ENCODE measurements at regions not wholly inside any gene's neighbourhood (a gene's known extent, or its start where the extent isn't known, plus 50 kb on each side); places are given as distances from the start of the nearest gene placed in this dataset.

DNA sequence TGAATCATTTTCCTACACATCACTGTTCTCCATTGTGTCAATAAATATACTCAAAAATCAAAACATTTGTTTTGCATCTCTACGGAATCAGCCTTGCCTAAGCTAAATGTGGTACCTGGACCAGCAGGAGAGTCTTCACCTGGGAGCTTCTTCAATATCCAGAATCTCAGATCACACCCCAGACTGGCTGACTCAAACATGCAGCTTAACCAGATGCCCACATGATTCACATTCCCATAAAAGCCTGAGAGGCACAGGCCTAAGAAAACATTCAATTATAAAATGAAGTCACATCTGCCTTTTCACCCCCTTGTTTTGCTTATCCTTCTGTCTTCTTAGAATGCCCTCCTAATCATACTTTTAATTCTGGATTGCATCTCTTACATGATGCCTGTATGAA lies 1045.5 kb upstream of the NXPH2 start:
- Histone ChIP-seq H3K9ac (replicated peaks; ENCODE audit: extremely low read depth, insufficient read depth, low read length) (no peak overlapping the region), H3K4me1 (ENCODE audit: control insufficient read depth, extremely low read depth, insufficient read depth, low read length) (no peaks in the 10 kb centered on the region), H3K4me2 (ENCODE audit: insufficient read depth, low read length) (no peak overlapping the region), H3K36me3 (ENCODE audit: control insufficient read depth in 2 of 2, extremely low read depth in 1 of 2, insufficient read depth in 2 of 2, low read length in 2 of 2) (no peaks in the 10 kb centered on the region), H2AFZ (ENCODE audit: low read depth, low read length) (no peak overlapping the region), H4K20me1 (replicated peaks; ENCODE audit: control insufficient read depth, extremely low read depth, insufficient read depth, low read length) (no peaks in the 10 kb centered on the region), H3K4me3 (replicated peaks in 1 of 3; ENCODE audit: insufficient read depth in 1 of 3, low read depth in 1 of 3, low read length in 3 of 3) (no peak overlapping the region), H3K27ac (ENCODE audit: insufficient read depth, low read depth, low read length) (no peak overlapping the region), H3K79me2 (ENCODE audit: control insufficient read depth, insufficient read depth, low read length) (no peaks in the 10 kb centered on the region), H3K9me1 (replicated peaks; ENCODE audit: control insufficient read depth, extremely low read depth, insufficient read depth, low read length) (no peaks in the 10 kb centered on the region), H3K9me3 (replicated peaks; ENCODE audit: control insufficient read depth, insufficient read depth, low read length) (no peaks in the 10 kb centered on the region), H3K27me3 (ENCODE audit: control insufficient read depth in 2 of 2, insufficient read depth in 2 of 2, low read length in 2 of 2) (no peaks in the 10 kb centered on the region)
- DNase-seq (ENCODE audit: low read depth, low spot score) (no peak), FAIRE-seq (no peak)
- TF ChIP-seq JUN (IDR thresholded peaks at IDR 0.05; ENCODE audit: borderline replicate concordance, insufficient read depth, insufficient read length, low read depth) = no peak
- no peak for TF ChIP-seq CTCF (IDR thresholded peaks at IDR 0.05; ENCODE audit: extremely low read depth in 1 of 2, insufficient read depth in 1 of 2, low read depth in 1 of 2, low read length in 2 of 2)
- no peak for TF ChIP-seq MYC (IDR thresholded peaks at IDR 0.05; ENCODE audit: low read depth, low read length)
- TF ChIP-seq POLR2AphosphoS5 (IDR thresholded peaks at IDR 0.05; ENCODE audit: insufficient read depth, low read depth, low read length) = no peak
- TF ChIP-seq GATA2 (IDR thresholded peaks at IDR 0.05; ENCODE audit: insufficient read depth, insufficient read length, low read depth, low read length) = no peak
- TF ChIP-seq, protein P1, sequence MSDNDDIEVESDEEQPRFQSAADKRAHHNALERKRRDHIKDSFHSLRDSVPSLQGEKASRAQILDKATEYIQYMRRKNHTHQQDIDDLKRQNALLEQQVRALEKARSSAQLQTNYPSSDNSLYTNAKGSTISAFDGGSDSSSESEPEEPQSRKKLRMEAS (IDR thresholded peaks at IDR 0.05; ENCODE audit: insufficient read depth, insufficient read length) = no peak
- no peak for TF ChIP-seq FOS (IDR thresholded peaks at IDR 0.05; ENCODE audit: borderline replicate concordance, insufficient read depth, low read length)
- no peak for TF ChIP-seq POLR2A (IDR thresholded peaks at IDR 0.05; ENCODE audit: low read depth, low read length)
- intact Hi-C loops (cut with micrococcal nuclease) (no loop called here), dilution Hi-C loops (cut with MboI; ENCODE audit: extremely low pct_ligation_motif_present, low sequenced_read_pairs) (no loop called here)
- CTCF ChIA-PET = no interaction called here
- POLR2A ChIA-PET = no interaction called here
- BruUV-seq (replicated peaks) = no TSS peak
